NCI-H460 (cell line): ENCODE measurements at regions not wholly inside any gene's neighbourhood (a gene's known extent, or its start where the extent isn't known, plus 50 kb on each side); places are given as distances from the start of the nearest gene placed in this dataset.
"Not testable (repeated sequence)": the region's sequence is repeated elsewhere in the genome, so short reads cannot be mapped to it uniquely, and the experiment has no call there.

ENCODE experiments used
- DNase-seq: peaks from one replicate; pipeline ENCODE4 v3.0.0-alpha.2; 2016; ENCODE audit warnings: low read depth; ENCODE audit errors: extremely low read depth

DNA sequence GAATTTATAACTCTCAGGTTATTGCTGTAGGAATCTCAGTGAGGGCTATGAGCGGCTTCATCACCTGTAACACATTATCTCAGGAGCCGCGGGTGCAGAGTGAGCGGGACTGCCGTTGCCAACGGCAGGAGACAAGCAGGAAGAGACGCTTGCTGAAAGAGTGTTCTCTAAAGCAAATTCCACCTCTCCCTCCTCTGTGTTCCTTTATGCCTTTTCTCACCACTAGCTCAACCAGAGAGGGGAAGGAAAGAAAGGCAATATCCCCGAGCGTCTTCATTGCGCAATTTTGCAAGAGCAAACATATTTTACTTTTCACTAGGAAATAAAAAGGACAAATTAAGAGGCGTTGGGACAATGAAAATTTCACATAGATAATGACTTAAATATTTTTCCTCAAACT, 185.2 kb upstream of the EXOC2 start:
- DNase-seq = no peak

- DNase-seq = no peak
Measured at GRCh38 chr6:875012-875411, 182.1 kb upstream of the EXOC2 start.

GRCh38 chr6:872570-873125, 179.7 kb upstream of the EXOC2 start:
- DNase-seq = no peak

DNA sequence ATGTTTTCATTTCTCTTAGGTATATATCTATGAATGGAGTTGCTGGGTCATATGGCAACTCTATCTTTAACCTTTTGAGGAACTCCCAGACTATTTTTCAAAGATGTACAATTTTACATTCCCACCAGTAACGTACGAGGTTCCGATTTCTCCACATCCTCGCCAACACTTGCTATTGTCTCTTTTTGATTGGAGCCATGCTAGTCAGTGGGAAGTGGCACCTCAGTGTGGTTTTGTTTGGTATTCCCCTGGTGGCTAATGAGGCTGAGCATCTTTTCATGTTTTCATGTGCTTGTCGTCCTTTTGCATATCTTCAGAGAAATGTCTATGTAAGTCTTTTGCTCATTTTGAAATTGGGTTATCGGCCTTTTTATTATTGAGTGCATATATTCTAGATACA, 178.6 kb upstream of the EXOC2 start:
- no peak for DNase-seq

GRCh38 chr6:870096-870495, 177.2 kb upstream of the EXOC2 start:
- no peak for DNase-seq

DNA sequence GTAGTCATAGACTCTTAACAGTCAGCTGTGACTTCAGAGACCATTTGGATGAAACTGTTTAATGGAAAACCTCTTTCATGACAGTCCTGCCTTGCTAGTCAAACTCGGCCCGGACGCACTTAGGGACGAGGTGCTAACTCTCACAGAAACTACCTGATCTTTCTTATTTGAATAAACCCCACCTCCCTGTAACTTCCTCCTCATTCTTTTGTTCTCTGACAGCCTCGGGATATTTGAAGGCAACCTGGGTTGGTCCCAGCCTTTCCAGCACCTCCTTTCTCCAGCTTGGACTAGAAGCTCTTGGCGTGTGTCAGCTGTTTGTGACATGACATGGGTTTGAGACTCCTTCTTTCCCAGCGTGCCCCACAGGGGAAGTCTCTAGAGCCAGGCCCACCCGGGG, 175.3 kb upstream of the EXOC2 start:
- DNase-seq = no peak

DNA sequence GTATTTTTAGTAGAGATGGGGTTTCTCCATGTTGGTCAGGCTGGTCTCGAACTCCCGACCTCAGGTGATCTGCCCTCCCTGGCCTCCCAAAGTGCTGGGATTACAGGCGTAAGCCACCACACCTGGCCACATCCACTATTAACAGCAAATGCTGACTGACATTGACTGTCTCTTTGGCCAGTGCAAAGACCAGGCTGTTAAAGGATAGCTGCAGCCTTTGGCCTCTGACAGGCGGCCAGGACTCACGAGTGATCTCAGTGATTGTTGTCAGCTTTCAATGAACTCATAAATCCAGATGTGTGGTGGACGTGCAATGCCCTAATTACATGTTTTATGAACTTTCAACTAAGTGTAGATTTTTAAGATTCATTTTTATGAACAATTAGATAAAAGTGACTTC, 174.4 kb upstream of the EXOC2 start:
- DNase-seq = no peak

- DNase-seq = no peak
Measured at GRCh38 chr6:866316-866715, 173.4 kb upstream of the EXOC2 start.

DNA sequence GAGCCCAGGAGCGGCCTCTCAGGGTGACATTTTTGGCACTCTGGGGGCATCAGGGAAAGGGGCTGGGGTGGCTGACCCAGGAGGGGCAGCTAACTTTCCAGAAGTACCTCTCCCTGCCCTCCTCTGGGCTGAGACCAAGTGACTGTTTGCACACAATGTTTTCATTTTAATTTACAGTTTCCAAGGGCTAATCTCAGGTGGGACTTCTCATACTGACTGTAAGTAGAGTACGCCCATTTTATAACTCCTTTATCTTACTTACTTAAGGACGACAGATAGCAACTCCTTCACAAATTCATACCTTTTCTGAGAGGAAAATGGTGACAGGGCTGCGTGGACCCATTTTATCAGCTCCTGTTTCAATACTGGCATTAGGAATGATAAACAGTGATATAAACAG, 172.9 kb upstream of the EXOC2 start:
- DNase-seq = no peak

DNA sequence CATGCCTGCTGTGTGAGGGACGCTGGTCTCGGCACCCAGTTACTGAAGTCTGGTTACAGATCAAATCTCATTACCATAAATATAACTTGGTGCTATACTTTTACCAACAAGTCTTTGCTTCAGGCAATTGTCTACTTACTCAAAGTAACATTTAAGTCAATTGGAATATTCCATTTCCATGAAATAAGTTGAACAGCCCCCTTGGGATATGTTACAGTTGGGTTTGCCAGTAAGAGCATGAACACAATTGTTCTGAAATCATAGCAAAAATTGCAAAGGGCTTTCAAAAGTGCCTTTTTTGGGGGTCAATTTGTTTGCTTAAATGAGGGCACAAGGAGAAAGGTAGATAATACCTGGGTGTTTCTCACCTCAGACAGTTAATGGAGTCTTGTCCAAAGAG, 170.9 kb upstream of the EXOC2 start:
- no peak for DNase-seq

DNA sequence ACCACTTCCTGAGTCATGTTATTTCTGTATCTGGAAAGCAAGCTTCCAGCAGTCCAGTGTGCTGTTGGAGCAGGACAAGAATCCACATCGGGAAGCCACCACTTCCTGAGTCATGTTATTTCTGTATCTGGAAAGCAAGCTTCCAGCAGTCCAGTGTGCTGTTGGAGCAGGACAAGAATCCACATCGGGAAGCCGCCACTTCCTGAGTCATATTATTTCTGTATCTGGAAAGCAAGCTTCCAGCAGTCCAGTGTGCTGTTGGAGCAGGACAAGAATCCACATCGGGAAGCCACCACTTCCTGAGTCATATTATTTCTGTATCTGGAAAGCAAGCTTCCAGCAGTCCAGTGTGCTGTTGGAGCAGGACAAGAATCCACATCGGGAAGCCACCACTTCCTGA, 170.2 kb upstream of the EXOC2 start:
- DNase-seq = not testable (repeated sequence)

DNA sequence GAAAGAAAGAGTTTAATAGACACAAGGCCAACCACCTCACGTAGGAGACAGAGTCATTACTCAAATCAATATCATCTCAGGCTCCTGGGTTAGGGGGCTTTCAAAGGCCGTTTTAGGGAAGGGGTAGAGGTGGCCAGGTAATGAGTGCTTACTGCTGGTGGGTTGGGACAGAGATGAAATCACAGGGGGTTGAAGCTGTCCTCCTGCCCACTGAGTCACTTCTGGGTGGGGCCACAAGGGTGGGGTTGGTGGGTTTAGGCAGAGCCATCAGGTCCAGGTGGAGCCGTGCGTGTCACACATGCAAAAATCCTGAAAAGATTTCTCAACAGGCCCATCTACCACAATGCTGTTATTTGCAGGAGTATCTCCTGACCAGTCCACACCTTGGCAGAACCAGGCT, 167.0 kb upstream of the EXOC2 start:
- no peak for DNase-seq

- DNase-seq = no peak
Measured at GRCh38 chr6:854406-855118, 161.6 kb upstream of the EXOC2 start.

GRCh38 chr6:852216-852615, 159.3 kb upstream of the EXOC2 start:
- not testable (repeated sequence) for DNase-seq

GRCh38 chr6:849075-849506, 156.2 kb upstream of the EXOC2 start:
- DNase-seq = no peak

DNA sequence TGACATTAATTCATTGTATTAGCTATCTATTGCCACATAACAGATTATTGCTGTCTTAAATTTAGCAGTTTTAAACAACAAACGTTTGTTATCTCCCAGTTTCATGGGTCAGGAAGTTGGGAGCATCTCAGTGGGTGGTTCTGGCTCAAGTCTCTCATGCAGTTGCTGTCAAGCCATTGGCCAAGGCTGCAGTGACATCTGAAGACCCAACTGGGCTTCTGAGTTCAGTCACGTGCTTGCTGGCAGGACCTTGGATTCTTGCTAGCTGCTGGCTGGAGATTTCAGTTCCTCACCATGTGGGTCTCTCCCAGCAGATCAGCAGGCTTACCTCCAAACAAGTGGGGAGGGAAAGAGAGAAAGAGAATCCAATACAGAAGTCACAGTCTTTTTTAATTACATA, 152.6 kb upstream of the EXOC2 start:
- DNase-seq = no peak

DNA sequence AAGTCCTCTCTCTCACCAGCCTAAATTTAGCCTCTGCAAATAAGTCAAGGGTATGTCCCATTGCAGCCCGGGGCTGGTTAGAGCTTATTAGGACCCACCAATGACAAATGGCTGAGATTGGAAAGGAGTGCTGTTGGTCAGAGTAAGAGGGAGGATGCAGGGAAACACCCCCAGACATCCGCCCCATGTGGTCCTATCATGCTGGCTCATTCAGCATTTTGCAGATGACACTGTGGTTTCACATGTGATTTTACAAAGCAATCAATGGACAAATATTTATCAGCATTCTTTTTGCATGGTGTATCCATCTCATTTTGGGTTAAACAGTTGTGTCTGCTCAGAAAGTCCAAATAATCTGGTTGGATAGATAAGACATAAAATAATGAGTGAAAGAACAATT, 152.2 kb upstream of the EXOC2 start:
- no peak for DNase-seq

GRCh38 chr6:842141-842540, 149.2 kb upstream of the EXOC2 start:
- DNase-seq = no peak

GRCh38 chr6:841569-841968, 148.6 kb upstream of the EXOC2 start:
- no peak for DNase-seq

DNA sequence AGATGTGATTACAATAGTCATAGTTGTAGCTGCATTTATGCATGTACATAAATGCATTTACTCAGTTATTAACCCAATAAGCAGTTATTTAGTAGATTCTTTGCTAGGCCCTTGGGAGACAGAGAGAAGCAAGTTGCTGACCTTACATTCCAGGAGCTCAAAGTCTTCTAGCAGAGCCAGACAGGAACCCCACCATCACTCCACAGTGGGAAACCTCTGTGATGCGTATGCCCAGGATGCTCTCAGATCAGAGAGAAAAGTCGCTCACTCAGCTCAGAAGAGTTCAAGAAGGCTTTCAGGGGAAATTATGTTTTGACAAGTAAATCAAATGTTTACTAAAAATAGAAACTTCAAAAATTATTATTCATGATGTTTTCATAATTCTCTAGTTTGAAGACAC, 146.3 kb upstream of the EXOC2 start:
- no peak for DNase-seq

- peak; percentile 72 for DNase-seq
Measured at GRCh38 chr6:837380-837779, 144.4 kb upstream of the EXOC2 start.

- peak; percentile 26 for DNase-seq
Measured at GRCh38 chr6:836276-836853, 143.4 kb upstream of the EXOC2 start.
